GM23338 (cell line): ENCODE measurements at regions not wholly inside any gene's neighbourhood (a gene's known extent, or its start where the extent isn't known, plus 50 kb on each side); places are given as distances from the start of the nearest gene placed in this dataset.

Experiments
- CREB1 ChIP-seq: fragments of 250-450 bp; sonication (Bioruptor Pico); IDR thresholded peaks from 2 replicates; pipeline ENCODE4 v1.5.0; 2020; ENCODE audit warnings: low read depth, mild to moderate bottlenecking, moderate library complexity
- EZH2 ChIP-seq: fragments of 200-600 bp; sonication (generic); IDR thresholded peaks from one replicate; pipeline ENCODE4 v1.8.0; 2017; ENCODE audit warnings: antibody characterized with exemption, mild to moderate bottlenecking, low read depth; ENCODE audit not compliant: unreplicated experiment
- EZH2phosphoT487 ChIP-seq: fragments of 200-600 bp; sonication (generic); IDR thresholded peaks from one replicate; pipeline ENCODE4 v1.8.1; 2018; ENCODE audit warnings: antibody characterized with exemption; ENCODE audit not compliant: unreplicated experiment
- JUNB ChIP-seq: IDR thresholded peaks from one replicate; pipeline ENCODE4 v1.6.1; 2016; ENCODE audit warnings: antibody characterized with exemption; ENCODE audit not compliant: unreplicated experiment
- NANOG ChIP-seq: IDR thresholded peaks from 2 replicates; pipeline ENCODE4 v1.6.1; 2016; ENCODE audit warnings: antibody characterized with exemption, borderline replicate concordance
- POLR2AphosphoS5 ChIP-seq: IDR thresholded peaks from 2 replicates; pipeline ENCODE4 v1.6.1; 2016; ENCODE audit warnings: antibody characterized with exemption, low read depth
- STAT1 ChIP-seq: IDR thresholded peaks from one replicate; pipeline ENCODE4 v1.6.1; 2016; ENCODE audit warnings: antibody characterized with exemption; ENCODE audit not compliant: unreplicated experiment
- ZNF114 ChIP-seq: fragments of 250-450 bp; sonication (Bioruptor Pico); IDR thresholded peaks from 2 replicates; pipeline ENCODE4 v1.5.0; 2020; ENCODE audit warnings: mild to moderate bottlenecking, moderate library complexity
- ZNF331 ChIP-seq: fragments of 250-450 bp; sonication (Bioruptor Pico); IDR thresholded peaks from 2 replicates; pipeline ENCODE4 v1.5.0; 2020; ENCODE audit warnings: low read depth, mild to moderate bottlenecking, moderate library complexity
- TF ChIP-seq, protein P1 (sequence below), 2 experiments: fragments of 200-600 bp in 1 of 2; sonication (generic) in 1 of 2; conservative IDR thresholded peaks; 2 replicates each; pipeline versions ENCODE4 v1.5.1 to v1.6.1; 2016 to 2017; ENCODE audit warnings: antibody characterized with exemption in 2 of 2, low read depth in 2 of 2, mild to moderate bottlenecking in 2 of 2, moderate library complexity in 1 of 2
- TF ChIP-seq, protein P2 (sequence below): IDR thresholded peaks from one replicate; pipeline ENCODE4 v1.6.1; 2018; ENCODE audit warnings: antibody characterized with exemption; ENCODE audit not compliant: unreplicated experiment
- TF ChIP-seq, protein P3 (sequence below): IDR thresholded peaks from 2 replicates; pipeline ENCODE4 v1.6.1; 2016; ENCODE audit warnings: antibody characterized with exemption

DNA sequence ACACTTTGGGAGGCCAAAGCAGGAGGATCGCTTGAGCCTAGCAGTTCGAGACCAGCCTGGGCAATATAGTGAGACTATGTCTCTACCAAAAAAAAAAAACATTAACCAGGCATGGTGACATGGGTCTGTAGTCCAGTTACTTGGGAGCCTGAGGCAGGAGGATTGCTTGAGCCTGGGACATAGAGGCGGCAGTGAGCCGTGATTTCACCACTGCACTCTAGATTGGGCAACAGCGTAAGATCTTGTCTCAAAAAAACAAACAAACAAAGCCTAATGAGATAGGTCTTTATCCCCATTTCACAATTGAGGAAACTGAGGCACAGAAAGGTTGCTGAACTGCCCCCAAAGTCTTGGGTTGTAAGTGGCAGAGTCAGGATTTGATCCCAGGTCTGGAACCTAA is 70.5 kb upstream of the RAD23B start:
- TF ChIP-seq, protein P1, sequence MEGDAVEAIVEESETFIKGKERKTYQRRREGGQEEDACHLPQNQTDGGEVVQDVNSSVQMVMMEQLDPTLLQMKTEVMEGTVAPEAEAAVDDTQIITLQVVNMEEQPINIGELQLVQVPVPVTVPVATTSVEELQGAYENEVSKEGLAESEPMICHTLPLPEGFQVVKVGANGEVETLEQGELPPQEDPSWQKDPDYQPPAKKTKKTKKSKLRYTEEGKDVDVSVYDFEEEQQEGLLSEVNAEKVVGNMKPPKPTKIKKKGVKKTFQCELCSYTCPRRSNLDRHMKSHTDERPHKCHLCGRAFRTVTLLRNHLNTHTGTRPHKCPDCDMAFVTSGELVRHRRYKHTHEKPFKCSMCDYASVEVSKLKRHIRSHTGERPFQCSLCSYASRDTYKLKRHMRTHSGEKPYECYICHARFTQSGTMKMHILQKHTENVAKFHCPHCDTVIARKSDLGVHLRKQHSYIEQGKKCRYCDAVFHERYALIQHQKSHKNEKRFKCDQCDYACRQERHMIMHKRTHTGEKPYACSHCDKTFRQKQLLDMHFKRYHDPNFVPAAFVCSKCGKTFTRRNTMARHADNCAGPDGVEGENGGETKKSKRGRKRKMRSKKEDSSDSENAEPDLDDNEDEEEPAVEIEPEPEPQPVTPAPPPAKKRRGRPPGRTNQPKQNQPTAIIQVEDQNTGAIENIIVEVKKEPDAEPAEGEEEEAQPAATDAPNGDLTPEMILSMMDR (conservative IDR thresholded peaks at IDR 0.05; ENCODE audit: low read depth in 2 of 2), result no peak
- no peak for TF ChIP-seq EZH2
- no peak for TF ChIP-seq POLR2AphosphoS5
- no peak for TF ChIP-seq NANOG
- TF ChIP-seq, protein P2, sequence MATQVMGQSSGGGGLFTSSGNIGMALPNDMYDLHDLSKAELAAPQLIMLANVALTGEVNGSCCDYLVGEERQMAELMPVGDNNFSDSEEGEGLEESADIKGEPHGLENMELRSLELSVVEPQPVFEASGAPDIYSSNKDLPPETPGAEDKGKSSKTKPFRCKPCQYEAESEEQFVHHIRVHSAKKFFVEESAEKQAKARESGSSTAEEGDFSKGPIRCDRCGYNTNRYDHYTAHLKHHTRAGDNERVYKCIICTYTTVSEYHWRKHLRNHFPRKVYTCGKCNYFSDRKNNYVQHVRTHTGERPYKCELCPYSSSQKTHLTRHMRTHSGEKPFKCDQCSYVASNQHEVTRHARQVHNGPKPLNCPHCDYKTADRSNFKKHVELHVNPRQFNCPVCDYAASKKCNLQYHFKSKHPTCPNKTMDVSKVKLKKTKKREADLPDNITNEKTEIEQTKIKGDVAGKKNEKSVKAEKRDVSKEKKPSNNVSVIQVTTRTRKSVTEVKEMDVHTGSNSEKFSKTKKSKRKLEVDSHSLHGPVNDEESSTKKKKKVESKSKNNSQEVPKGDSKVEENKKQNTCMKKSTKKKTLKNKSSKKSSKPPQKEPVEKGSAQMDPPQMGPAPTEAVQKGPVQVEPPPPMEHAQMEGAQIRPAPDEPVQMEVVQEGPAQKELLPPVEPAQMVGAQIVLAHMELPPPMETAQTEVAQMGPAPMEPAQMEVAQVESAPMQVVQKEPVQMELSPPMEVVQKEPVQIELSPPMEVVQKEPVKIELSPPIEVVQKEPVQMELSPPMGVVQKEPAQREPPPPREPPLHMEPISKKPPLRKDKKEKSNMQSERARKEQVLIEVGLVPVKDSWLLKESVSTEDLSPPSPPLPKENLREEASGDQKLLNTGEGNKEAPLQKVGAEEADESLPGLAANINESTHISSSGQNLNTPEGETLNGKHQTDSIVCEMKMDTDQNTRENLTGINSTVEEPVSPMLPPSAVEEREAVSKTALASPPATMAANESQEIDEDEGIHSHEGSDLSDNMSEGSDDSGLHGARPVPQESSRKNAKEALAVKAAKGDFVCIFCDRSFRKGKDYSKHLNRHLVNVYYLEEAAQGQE, result no peak
- TF ChIP-seq EZH2phosphoT487, result no peak
- no peak for TF ChIP-seq CREB1
- no peak for TF ChIP-seq ZNF331 (CRISPR knock-in tag)
- no peak for TF ChIP-seq ZNF114
- TF ChIP-seq JUNB, result no peak
- TF ChIP-seq, protein P3, sequence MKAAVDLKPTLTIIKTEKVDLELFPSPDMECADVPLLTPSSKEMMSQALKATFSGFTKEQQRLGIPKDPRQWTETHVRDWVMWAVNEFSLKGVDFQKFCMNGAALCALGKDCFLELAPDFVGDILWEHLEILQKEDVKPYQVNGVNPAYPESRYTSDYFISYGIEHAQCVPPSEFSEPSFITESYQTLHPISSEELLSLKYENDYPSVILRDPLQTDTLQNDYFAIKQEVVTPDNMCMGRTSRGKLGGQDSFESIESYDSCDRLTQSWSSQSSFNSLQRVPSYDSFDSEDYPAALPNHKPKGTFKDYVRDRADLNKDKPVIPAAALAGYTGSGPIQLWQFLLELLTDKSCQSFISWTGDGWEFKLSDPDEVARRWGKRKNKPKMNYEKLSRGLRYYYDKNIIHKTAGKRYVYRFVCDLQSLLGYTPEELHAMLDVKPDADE, result no peak
- no peak for TF ChIP-seq STAT1
